Panc1 (cell line): ENCODE measurements at regions not wholly inside any gene's neighbourhood (a gene's known extent, or its start where the extent isn't known, plus 50 kb on each side); places are given as distances from the start of the nearest gene placed in this dataset.

Experiments
- ATAC-seq: fragments of 200-7000 bp; cut with Tn5 transposase; 2 replicates; pipeline ENCODE4 v1.9.1; 2020; ENCODE audit warnings: mild to moderate bottlenecking, moderate library complexity
- BruUV-seq: library from RNA; stranded (reverse); fragments of 400-500 nt; replicated peaks from 2 replicates; lab custom pipeline; 2021; lab: Mats Ljungman, UMichigan
- CTCF ChIA-PET: fragments of 300-600 bp; sonication (Branson Sonifier 250); formaldehyde crosslinking; loops from one replicate; lab custom pipeline; 2022; ENCODE audit warnings: antibody characterized with exemption; lab: Charles Lee
- POLR2A ChIA-PET: fragments of 300-600 bp; sonication (Branson Sonifier 250); formaldehyde crosslinking; loops from one replicate; lab custom pipeline; 2022; ENCODE audit warnings: antibody characterized with exemption; lab: Charles Lee
- DNase-seq: peaks from one replicate; pipeline ENCODE4 v3.0.0-alpha.2; 2010; ENCODE audit warnings: low read depth, low spot score
- H3K27ac ChIP-seq: 2 replicates; pipeline ENCODE4 v1.5.1; 2011; ENCODE audit warnings: mild to moderate bottlenecking, low read length, inconsistent platforms
- H3K27me3 ChIP-seq: fragments of 200-500 bp; sonication (Bioruptor generic); 2 replicates; pipeline ENCODE4 v1.6.0; 2014; ENCODE audit warnings: low read length, inconsistent platforms; ENCODE audit not compliant: control insufficient read depth, insufficient read depth
- H3K36me3 ChIP-seq: fragments of 200-500 bp; sonication (Bioruptor generic); 2 replicates; pipeline ENCODE4 v1.5.1; 2014; ENCODE audit warnings: inconsistent platforms, mild to moderate bottlenecking, low read length, moderate library complexity; ENCODE audit not compliant: control insufficient read depth, insufficient read depth
- H3K4me1 ChIP-seq: 2 replicates; pipeline ENCODE4 v1.5.1; 2011; ENCODE audit warnings: inconsistent platforms, mild to moderate bottlenecking, low read length, moderate library complexity; ENCODE audit not compliant: control insufficient read depth, insufficient read depth
- H3K4me3 ChIP-seq, 2 experiments: 2 replicates each; pipeline ENCODE4 v1.5.1; 2011 to 2012; ENCODE audit warnings: low read depth in 2 of 2, low read length in 2 of 2, mild to moderate bottlenecking in 2 of 2, inconsistent platforms in 1 of 2, moderate library complexity in 1 of 2
- H3K9me3 ChIP-seq: fragments of 200-500 bp; sonication (Bioruptor generic); 2 replicates; pipeline ENCODE4 v1.5.1; 2014; ENCODE audit warnings: low read depth, mild to moderate bottlenecking, inconsistent platforms, low read length, moderate library complexity; ENCODE audit not compliant: control insufficient read depth, insufficient read depth
- CTCF ChIP-seq: fragments of 450-650 bp; IDR thresholded peaks from 2 replicates; pipeline ENCODE4 v1.5.1; 2017; ENCODE audit warnings: mild to moderate bottlenecking
- POLR2AphosphoS5 ChIP-seq: IDR thresholded peaks from 2 replicates; pipeline ENCODE4 v1.6.1; 2012; ENCODE audit warnings: mild to moderate bottlenecking, low read depth, low read length, moderate library complexity
- SIN3A ChIP-seq: IDR thresholded peaks from 2 replicates; pipeline ENCODE4 v1.6.1; 2012; ENCODE audit warnings: low read depth, mild to moderate bottlenecking, low read length, moderate library complexity, borderline replicate concordance; ENCODE audit not compliant: insufficient read depth
- TCF7L2 ChIP-seq: IDR thresholded peaks from 2 replicates; pipeline ENCODE4 v1.6.1; 2011; ENCODE audit warnings: mild to moderate bottlenecking, low read depth, low read length, inconsistent platforms
- in situ Hi-C: cut with HindIII; loops from 2 replicates; pipeline ENCODE4 v1.10.0; 2016; ENCODE audit warnings: low sequenced_read_pairs, low pct_unique_long_range_greater_than_20kb
- intact Hi-C: fragments of 100-400 bp; cut with micrococcal nuclease; formaldehyde crosslinking; loops from one replicate; pipeline ENCODE4 v1.10.0; 2022; ENCODE audit not compliant: unreplicated experiment
- TF ChIP-seq, protein P1 (sequence below), 2 experiments: IDR thresholded peaks; 2 replicates each; pipeline ENCODE4 v1.6.1; 2011 to 2012; ENCODE audit warnings: low read depth in 2 of 2, control low read depth in 1 of 2, low read length in 1 of 2, mild to moderate bottlenecking in 1 of 2, moderate library complexity in 1 of 2; ENCODE audit not compliant: insufficient read depth in 1 of 2

DNA sequence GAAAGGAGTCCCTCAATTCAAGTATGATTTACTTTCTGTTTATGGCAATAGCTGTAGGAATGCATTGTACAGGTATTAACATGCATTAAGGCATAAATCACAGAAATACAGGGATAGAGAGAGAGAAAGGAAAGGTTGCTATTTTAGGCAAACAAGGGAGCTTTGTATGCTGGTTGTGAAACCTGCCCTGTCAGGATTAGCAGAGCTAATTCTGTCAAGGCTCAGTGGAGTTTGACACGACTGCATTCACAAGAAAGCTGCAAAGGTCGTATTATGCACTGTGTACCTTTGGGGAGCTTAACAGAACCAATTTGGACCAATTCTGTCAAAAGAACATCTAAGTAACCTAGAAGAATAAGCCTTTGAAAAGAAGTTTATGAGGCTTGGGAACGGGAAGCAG, 239.3 kb downstream of the GRIA2 start:
- TF ChIP-seq CTCF: no peak
- no peak for TF ChIP-seq SIN3A
- no peak for TF ChIP-seq TCF7L2
- TF ChIP-seq, protein P1, sequence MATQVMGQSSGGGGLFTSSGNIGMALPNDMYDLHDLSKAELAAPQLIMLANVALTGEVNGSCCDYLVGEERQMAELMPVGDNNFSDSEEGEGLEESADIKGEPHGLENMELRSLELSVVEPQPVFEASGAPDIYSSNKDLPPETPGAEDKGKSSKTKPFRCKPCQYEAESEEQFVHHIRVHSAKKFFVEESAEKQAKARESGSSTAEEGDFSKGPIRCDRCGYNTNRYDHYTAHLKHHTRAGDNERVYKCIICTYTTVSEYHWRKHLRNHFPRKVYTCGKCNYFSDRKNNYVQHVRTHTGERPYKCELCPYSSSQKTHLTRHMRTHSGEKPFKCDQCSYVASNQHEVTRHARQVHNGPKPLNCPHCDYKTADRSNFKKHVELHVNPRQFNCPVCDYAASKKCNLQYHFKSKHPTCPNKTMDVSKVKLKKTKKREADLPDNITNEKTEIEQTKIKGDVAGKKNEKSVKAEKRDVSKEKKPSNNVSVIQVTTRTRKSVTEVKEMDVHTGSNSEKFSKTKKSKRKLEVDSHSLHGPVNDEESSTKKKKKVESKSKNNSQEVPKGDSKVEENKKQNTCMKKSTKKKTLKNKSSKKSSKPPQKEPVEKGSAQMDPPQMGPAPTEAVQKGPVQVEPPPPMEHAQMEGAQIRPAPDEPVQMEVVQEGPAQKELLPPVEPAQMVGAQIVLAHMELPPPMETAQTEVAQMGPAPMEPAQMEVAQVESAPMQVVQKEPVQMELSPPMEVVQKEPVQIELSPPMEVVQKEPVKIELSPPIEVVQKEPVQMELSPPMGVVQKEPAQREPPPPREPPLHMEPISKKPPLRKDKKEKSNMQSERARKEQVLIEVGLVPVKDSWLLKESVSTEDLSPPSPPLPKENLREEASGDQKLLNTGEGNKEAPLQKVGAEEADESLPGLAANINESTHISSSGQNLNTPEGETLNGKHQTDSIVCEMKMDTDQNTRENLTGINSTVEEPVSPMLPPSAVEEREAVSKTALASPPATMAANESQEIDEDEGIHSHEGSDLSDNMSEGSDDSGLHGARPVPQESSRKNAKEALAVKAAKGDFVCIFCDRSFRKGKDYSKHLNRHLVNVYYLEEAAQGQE (IDR thresholded peaks at IDR 0.05; ENCODE audit: insufficient read depth in 1 of 2, low read depth in 2 of 2, low read length in 1 of 2): no peak
- TF ChIP-seq POLR2AphosphoS5: no peak
- no TSS peak for BruUV-seq
- ChIA-PET POLR2A (no interaction called here), CTCF (no interaction called here)
- no peaks in the 10 kb centered on the region for H3K27me3 ChIP-seq
- no peak overlapping the region for H3K4me3 ChIP-seq
- ATAC-seq (no peak), DNase-seq (no peak)
- H3K4me1 ChIP-seq: no peaks in the 10 kb centered on the region
- in situ Hi-C loops: no loop called here
- no peaks in the 10 kb centered on the region for H3K9me3 ChIP-seq
- no peak overlapping the region for H3K27ac ChIP-seq
- no peaks in the 10 kb centered on the region for H3K36me3 ChIP-seq
- intact Hi-C loops: no loop called here

DNA sequence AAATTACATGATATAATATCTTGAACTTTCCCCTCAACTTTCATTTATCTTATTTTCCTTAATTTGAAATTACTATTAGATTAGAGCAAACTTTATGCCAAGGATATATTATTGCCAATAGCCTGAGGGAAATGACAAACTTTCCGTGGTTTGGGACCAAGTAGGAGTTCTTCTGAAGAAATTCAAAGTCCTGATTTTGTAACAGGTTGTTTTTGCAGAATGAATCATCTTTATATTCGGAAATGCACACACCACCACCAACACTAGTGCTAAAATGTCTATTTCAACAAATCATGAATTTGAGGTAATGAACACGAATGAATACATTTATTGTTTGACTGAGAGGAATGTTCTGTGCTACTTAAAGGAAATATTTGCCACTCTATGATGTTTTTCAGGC, 226.7 kb downstream of the GRIA2 start:
- CTCF ChIA-PET: no interaction called here

More for the DNA sequence above, 226.7 kb downstream of the GRIA2 start:
- no peak for DNase-seq
- intact Hi-C loops: no loop called here
- Histone ChIP-seq H3K4me1 (no peaks in the 10 kb centered on the region), H3K27ac (no peak overlapping the region), H3K27me3 (no peaks in the 10 kb centered on the region), H3K9me3 (no peaks in the 10 kb centered on the region), H3K4me3 (no peak overlapping the region), H3K36me3 (no peaks in the 10 kb centered on the region)
- no peak for ATAC-seq
- no peak for TF ChIP-seq POLR2AphosphoS5
- no peak for TF ChIP-seq CTCF
- TF ChIP-seq SIN3A: no peak
- TF ChIP-seq TCF7L2: no peak
- TF ChIP-seq, protein P1 (IDR thresholded peaks at IDR 0.05; ENCODE audit: insufficient read depth in 1 of 2, low read depth in 2 of 2, low read length in 1 of 2): no peak
- no TSS peak for BruUV-seq
- in situ Hi-C loops: no loop called here
- POLR2A ChIA-PET: no interaction called here
